DOHH2 (cell line): ENCODE measurements at regions not wholly inside any gene's neighbourhood (a gene's known extent, or its start where the extent isn't known, plus 50 kb on each side); places are given as distances from the start of the nearest gene placed in this dataset.

Experiments used
- H3F3A ChIP-seq: fragments of 200-600 bp; sonication (generic), shearing (Covaris generic); 2 replicates; pipeline ENCODE4 v1.6.0; 2016; ENCODE audit warnings: antibody characterized with exemption, mild to moderate bottlenecking; ENCODE audit not compliant: control insufficient read depth, insufficient read depth
- H3K27ac ChIP-seq: fragments of 200-600 bp; sonication (generic); 2 replicates; pipeline ENCODE4 v1.5.1; 2014; ENCODE audit warnings: low read depth, mild to moderate bottlenecking, low read length, moderate library complexity
- H3K27me3 ChIP-seq: fragments of 200-600 bp; sonication (generic); 2 replicates; pipeline ENCODE4 v1.6.1; 2014; ENCODE audit warnings: mild to moderate bottlenecking, low read length, mixed read lengths; ENCODE audit not compliant: control insufficient read depth
- H3K36me3 ChIP-seq: fragments of 200-600 bp; sonication (generic); 2 replicates; pipeline ENCODE4 v1.6.1; 2014; ENCODE audit warnings: mild to moderate bottlenecking, low read length, moderate library complexity, mixed read lengths; ENCODE audit not compliant: control insufficient read depth
- H3K4me1 ChIP-seq: fragments of 200-600 bp; sonication (generic); 2 replicates; pipeline ENCODE4 v1.6.1; 2014; ENCODE audit warnings: mild to moderate bottlenecking, low read length, mixed read lengths; ENCODE audit not compliant: control insufficient read depth
- H3K4me2 ChIP-seq: fragments of 200-600 bp; sonication (generic); 2 replicates; pipeline ENCODE4 v1.6.0; 2014; ENCODE audit warnings: mild to moderate bottlenecking, low read length, moderate library complexity
- H3K4me3 ChIP-seq: fragments of 200-600 bp; sonication (generic); 2 replicates; pipeline ENCODE4 v1.5.1; 2014; ENCODE audit warnings: mild to moderate bottlenecking, low read length, mixed read lengths
- H3K79me2 ChIP-seq: fragments of 200-600 bp; sonication (generic); 2 replicates; pipeline ENCODE4 v1.6.1; 2014; ENCODE audit warnings: mild to moderate bottlenecking, low read length, mixed read lengths; ENCODE audit not compliant: control insufficient read depth
- H3K9me2 ChIP-seq: fragments of 200-600 bp; sonication (generic); replicated peaks from 2 replicates; pipeline ENCODE4 v1.6.1; 2014; ENCODE audit warnings: mild to moderate bottlenecking, low read length, mixed read lengths; ENCODE audit not compliant: control insufficient read depth
- H3K9me3 ChIP-seq: fragments of 200-600 bp; sonication (generic); 2 replicates; pipeline ENCODE4 v1.6.1; 2014; ENCODE audit warnings: antibody characterized with exemption, low read length, mixed read lengths; ENCODE audit not compliant: control insufficient read depth, insufficient read depth
- H4K20me1 ChIP-seq: fragments of 200-600 bp; sonication (generic); 2 replicates; pipeline ENCODE4 v1.6.0; 2014; ENCODE audit warnings: low read depth, mild to moderate bottlenecking, antibody characterized with exemption, low read length, moderate library complexity; ENCODE audit not compliant: control insufficient read depth, insufficient read depth
- EZH2phosphoT487 ChIP-seq: fragments of 200-600 bp; sonication (generic); IDR thresholded peaks from 2 replicates; pipeline ENCODE4 v1.6.1; 2017; ENCODE audit warnings: borderline replicate concordance, mild to moderate bottlenecking, antibody characterized with exemption, low read length, moderate library complexity, mixed read lengths
- TF ChIP-seq, protein P1 (sequence below): fragments of 200-600 bp; sonication (generic); IDR thresholded peaks from one replicate; pipeline ENCODE4 v1.5.1; 2014; ENCODE audit warnings: antibody characterized with exemption, mild to moderate bottlenecking, low read depth, low read length; ENCODE audit not compliant: poor library complexity, severe bottlenecking

DNA sequence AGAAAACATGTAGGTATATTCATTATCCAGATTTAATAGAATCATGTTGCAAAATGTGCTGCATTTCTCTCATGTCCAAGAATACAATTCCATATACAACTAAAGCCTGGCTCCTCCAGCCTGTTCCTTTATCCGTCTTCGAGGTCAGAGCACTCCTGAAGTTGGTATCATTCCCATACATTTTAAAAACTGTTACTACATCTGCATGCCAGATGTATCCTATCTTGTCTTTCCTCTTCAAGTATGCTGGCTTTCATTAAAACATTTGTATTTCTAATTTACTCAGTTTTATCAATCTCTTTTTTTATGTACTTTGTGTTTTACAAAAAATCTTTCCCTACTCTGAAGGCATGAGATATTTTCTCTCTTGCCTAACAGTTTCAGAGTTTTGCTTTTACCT lies 536.6 kb upstream of the USP24 start:
- Histone ChIP-seq H3K27me3 (no peaks in the 10 kb centered on the region), H3F3A (no peaks in the 10 kb centered on the region), H3K9me3 (no peaks in the 10 kb centered on the region), H3K4me1 (no peaks in the 10 kb centered on the region), H3K36me3 (no peaks in the 10 kb centered on the region), H3K9me2 (no peaks in the 10 kb centered on the region), H3K27ac (no peak overlapping the region), H4K20me1 (no peaks in the 10 kb centered on the region), H3K4me2 (no peak overlapping the region), H3K4me3 (no peak overlapping the region), H3K79me2 (no peaks in the 10 kb centered on the region)
- no peak for TF ChIP-seq EZH2phosphoT487
- TF ChIP-seq, protein P1, sequence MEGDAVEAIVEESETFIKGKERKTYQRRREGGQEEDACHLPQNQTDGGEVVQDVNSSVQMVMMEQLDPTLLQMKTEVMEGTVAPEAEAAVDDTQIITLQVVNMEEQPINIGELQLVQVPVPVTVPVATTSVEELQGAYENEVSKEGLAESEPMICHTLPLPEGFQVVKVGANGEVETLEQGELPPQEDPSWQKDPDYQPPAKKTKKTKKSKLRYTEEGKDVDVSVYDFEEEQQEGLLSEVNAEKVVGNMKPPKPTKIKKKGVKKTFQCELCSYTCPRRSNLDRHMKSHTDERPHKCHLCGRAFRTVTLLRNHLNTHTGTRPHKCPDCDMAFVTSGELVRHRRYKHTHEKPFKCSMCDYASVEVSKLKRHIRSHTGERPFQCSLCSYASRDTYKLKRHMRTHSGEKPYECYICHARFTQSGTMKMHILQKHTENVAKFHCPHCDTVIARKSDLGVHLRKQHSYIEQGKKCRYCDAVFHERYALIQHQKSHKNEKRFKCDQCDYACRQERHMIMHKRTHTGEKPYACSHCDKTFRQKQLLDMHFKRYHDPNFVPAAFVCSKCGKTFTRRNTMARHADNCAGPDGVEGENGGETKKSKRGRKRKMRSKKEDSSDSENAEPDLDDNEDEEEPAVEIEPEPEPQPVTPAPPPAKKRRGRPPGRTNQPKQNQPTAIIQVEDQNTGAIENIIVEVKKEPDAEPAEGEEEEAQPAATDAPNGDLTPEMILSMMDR, result no peak

DNA sequence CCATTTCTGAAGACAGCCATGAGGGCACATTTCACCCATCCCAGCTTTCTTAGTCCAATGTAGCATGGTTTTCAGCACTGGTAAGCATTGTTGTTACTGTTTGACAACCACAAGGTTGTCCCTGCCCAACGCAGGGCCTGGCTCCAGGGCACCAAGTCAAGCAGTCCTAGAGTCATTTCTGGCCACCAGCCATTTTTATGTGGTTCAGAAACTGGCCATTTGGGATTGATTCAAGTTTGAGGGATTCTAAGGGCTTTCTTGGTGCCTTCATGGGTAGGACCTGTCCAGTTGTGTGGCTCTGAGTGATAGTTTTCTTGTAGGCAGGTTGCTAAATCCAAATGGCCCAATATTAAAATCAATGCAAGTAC lies 535.4 kb upstream of the USP24 start:
- H3K27me3 ChIP-seq, result no peaks in the 10 kb centered on the region
- no peaks in the 10 kb centered on the region for H3K4me1 ChIP-seq
- TF ChIP-seq EZH2phosphoT487, result no peak
- TF ChIP-seq, protein P1, result no peak
- H3K9me2 ChIP-seq, result no peaks in the 10 kb centered on the region
- H3K36me3 ChIP-seq, result no peaks in the 10 kb centered on the region
- no peak overlapping the region for H3K4me3 ChIP-seq
- H3K9me3 ChIP-seq, result no peaks in the 10 kb centered on the region
- no peak overlapping the region for H3K27ac ChIP-seq
- no peaks in the 10 kb centered on the region for H4K20me1 ChIP-seq
- no peaks in the 10 kb centered on the region for H3F3A ChIP-seq
- H3K4me2 ChIP-seq, result no peak overlapping the region
- H3K79me2 ChIP-seq, result no peaks in the 10 kb centered on the region

DNA sequence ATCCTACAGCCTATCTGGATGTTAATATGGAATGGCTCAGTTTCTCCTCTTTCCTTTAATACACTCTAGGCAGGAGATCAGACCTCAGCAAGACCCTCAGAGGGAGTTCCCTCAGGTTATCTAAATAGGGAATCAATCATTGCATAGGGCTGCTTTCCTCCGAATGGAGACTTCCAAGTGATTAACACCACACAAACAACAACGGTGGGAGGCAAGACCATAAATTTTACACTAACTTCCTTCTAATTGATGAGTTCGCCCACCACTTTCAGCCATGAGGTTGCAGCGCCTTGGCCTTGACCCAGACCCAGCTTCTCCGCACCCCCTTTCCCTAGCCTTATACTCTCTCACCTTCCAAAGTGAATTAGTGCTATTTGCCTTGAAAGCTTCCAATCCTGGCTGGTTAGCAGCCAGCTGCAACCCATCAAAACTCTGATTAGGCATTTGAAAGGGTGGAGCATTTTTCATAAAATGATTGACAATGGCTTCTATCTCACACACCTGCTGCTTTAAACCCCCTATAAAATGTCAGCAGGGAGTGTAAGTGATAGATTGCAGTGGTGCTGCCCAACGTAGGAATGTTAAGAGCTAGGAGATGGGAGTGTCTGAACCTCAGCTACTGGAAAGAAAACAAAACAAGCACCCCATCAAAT lies 534.9 kb upstream of the USP24 start:
- H3F3A ChIP-seq, result no peaks in the 10 kb centered on the region
- no peak overlapping the region for H3K27ac ChIP-seq
- H3K4me2 ChIP-seq, result no peak overlapping the region
- no peaks in the 10 kb centered on the region for H3K9me2 ChIP-seq
- TF ChIP-seq, protein P1, result no peak
- TF ChIP-seq EZH2phosphoT487, result no peak
- H3K4me3 ChIP-seq, result no peak overlapping the region
- H3K27me3 ChIP-seq, result no peaks in the 10 kb centered on the region
- no peaks in the 10 kb centered on the region for H3K36me3 ChIP-seq
- H4K20me1 ChIP-seq, result no peaks in the 10 kb centered on the region
- H3K79me2 ChIP-seq, result no peaks in the 10 kb centered on the region
- H3K9me3 ChIP-seq, result no peaks in the 10 kb centered on the region
- no peaks in the 10 kb centered on the region for H3K4me1 ChIP-seq
